ENCODE measurements at regions not wholly inside any gene's neighbourhood (a gene's known extent, or its start where the extent isn't known, plus 50 kb on each side); places are given as distances from the start of the nearest gene placed in this dataset.

- Histone ChIP-seq H3K27me3 (ENCODE audit: control insufficient read depth in 2 of 2, insufficient read depth in 2 of 2, low read length in 2 of 2) (peaks cover 38 to 39% of the 10 kb centered on the region in 2 donors), H3K4me3 (ENCODE audit: low read length in 2 of 2) (no peak overlapping the region)
These were observed 87.2 kb downstream of the HIF1AN start for GRCh38 chr10:100622946-100623345.

GRCh38 chr10:100623521-100624230 lies 87.9 kb downstream of the HIF1AN start:
- Histone ChIP-seq H3K27me3 (ENCODE audit: control insufficient read depth in 2 of 2, insufficient read depth in 2 of 2, low read length in 2 of 2) (peaks cover 38 to 39% of the 10 kb centered on the region in 2 donors), H3K36me3 (ENCODE audit: control insufficient read depth in 2 of 2, insufficient read depth in 2 of 2, low read length in 2 of 2) (no peaks in the 10 kb centered on the region), H3K9me3 (ENCODE audit: control insufficient read depth in 2 of 2, low read length in 2 of 2) (no peaks in the 10 kb centered on the region), H3K4me1 (ENCODE audit: control insufficient read depth in 2 of 2, insufficient read depth in 2 of 2, low read length in 2 of 2) (no peaks in the 10 kb centered on the region), H3K9ac (ENCODE audit: low read depth in 1 of 2, low read length in 2 of 2) (no peak overlapping the region), H3K4me3 (ENCODE audit: low read length in 2 of 2) (no peak overlapping the region), H3K27ac (ENCODE audit: low read depth in 2 of 2, low read length in 2 of 2) (no peak overlapping the region)

More at GRCh38 chr10:100622946-100623345, 87.2 kb downstream of the HIF1AN start:
- H3K36me3 ChIP-seq (ENCODE audit: control insufficient read depth in 2 of 2, insufficient read depth in 2 of 2, low read length in 2 of 2) = no peaks in the 10 kb centered on the region
- no peaks in the 10 kb centered on the region for H3K4me1 ChIP-seq (ENCODE audit: control insufficient read depth in 2 of 2, insufficient read depth in 2 of 2, low read length in 2 of 2)
- no peaks in the 10 kb centered on the region for H3K9me3 ChIP-seq (ENCODE audit: control insufficient read depth in 2 of 2, low read length in 2 of 2)
- H3K27ac ChIP-seq (ENCODE audit: low read depth in 2 of 2, low read length in 2 of 2) = no peak overlapping the region
- H3K9ac ChIP-seq (ENCODE audit: low read depth in 1 of 2, low read length in 2 of 2) = no peak overlapping the region

DNA sequence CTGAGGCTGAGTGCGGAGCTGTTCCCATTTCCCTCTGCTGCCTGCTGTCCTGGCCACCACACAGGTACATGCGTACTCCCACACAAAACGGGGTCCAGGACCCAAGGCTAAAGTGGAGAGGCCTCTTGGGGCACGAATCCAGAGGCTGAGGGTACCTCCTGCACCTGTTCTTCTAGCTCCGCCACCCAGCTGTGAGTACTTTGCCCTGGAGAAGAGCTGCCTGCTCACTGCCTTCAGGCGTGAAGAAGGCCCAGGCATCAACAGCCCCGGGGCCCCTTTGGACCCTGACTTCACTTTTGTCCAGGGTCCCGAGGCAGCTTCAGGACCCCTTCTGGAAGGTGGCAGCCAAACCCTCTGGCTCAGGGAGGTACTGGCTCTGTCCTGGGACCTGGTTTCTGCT lies 88.6 kb downstream of the HIF1AN start:
- Histone ChIP-seq H3K36me3 (ENCODE audit: control insufficient read depth in 2 of 2, insufficient read depth in 2 of 2, low read length in 2 of 2) (no peaks in the 10 kb centered on the region), H3K9me3 (ENCODE audit: control insufficient read depth in 2 of 2, low read length in 2 of 2) (no peaks in the 10 kb centered on the region), H3K9ac (ENCODE audit: low read depth in 1 of 2, low read length in 2 of 2) (no peak overlapping the region), H3K4me3 (ENCODE audit: low read length in 2 of 2) (no peak overlapping the region), H3K27ac (ENCODE audit: low read depth in 2 of 2, low read length in 2 of 2) (no peak overlapping the region), H3K4me1 (ENCODE audit: control insufficient read depth in 2 of 2, insufficient read depth in 2 of 2, low read length in 2 of 2) (no peaks in the 10 kb centered on the region), H3K27me3 (ENCODE audit: control insufficient read depth in 2 of 2, insufficient read depth in 2 of 2, low read length in 2 of 2) (peaks cover 32 to 33% of the 10 kb centered on the region in 2 donors)

DNA sequence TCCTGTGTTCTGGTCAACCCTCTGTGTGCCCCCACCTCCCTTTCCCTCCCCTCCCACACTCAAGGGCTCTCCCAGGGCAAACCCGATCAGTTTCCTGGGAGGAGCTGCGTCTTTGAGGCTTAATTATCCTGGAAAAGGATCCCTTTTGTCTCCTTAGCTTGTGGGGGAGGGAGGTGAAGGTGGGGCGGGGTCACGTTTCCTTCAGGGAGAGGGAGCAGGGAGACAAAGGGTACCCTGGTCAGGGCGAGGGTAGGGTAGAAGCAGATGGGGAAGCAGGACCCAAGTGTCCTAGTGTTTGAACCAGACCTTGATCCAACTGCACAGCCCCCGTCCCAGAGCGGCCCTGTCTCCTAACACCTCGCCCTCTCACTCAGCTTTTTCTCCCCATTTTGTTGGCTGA lies 90.1 kb downstream of the HIF1AN start:
- H3K9me3 ChIP-seq (ENCODE audit: control insufficient read depth in 2 of 2, low read length in 2 of 2) = no peaks in the 10 kb centered on the region
- no peak overlapping the region for H3K9ac ChIP-seq (ENCODE audit: low read depth in 1 of 2, low read length in 2 of 2)
- H3K4me3 ChIP-seq (ENCODE audit: low read length in 2 of 2) = no peak overlapping the region
- no peaks in the 10 kb centered on the region for H3K4me1 ChIP-seq (ENCODE audit: control insufficient read depth in 2 of 2, insufficient read depth in 2 of 2, low read length in 2 of 2)
- no peak overlapping the region for H3K27ac ChIP-seq (ENCODE audit: low read depth in 2 of 2, low read length in 2 of 2)
- no peaks in the 10 kb centered on the region for H3K36me3 ChIP-seq (ENCODE audit: control insufficient read depth in 2 of 2, insufficient read depth in 2 of 2, low read length in 2 of 2)
- H3K27me3 ChIP-seq (ENCODE audit: control insufficient read depth in 2 of 2, insufficient read depth in 2 of 2, low read length in 2 of 2) = peaks cover 28% of the 10 kb centered on the region in 2 donors

DNA sequence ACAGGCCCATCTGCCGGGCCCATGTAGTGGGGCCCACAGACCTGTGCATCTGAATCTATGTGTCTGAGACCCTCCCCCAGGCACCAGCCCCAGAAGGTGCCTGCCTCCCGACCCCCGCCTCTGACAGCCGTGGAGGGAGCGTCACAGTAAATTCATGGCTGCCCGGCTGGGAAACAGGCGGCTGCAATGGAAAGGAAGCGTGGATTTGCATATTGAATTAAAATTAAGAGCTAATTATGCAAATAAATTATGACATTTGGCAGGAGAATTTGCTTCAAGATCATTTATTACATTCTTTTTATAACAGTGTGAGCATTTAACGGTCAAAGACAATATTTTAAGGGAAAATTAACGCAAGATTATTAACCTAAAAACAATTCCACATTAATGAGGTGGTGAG lies 92.3 kb downstream of the HIF1AN start:
- Histone ChIP-seq H3K9ac (ENCODE audit: low read depth in 1 of 2, low read length in 2 of 2) (no peak overlapping the region), H3K9me3 (ENCODE audit: control insufficient read depth in 2 of 2, low read length in 2 of 2) (no peaks in the 10 kb centered on the region), H3K4me3 (ENCODE audit: low read length in 2 of 2) (no peak overlapping the region), H3K36me3 (ENCODE audit: control insufficient read depth in 2 of 2, insufficient read depth in 2 of 2, low read length in 2 of 2) (no peaks in the 10 kb centered on the region), H3K4me1 (ENCODE audit: control insufficient read depth in 2 of 2, insufficient read depth in 2 of 2, low read length in 2 of 2) (no peaks in the 10 kb centered on the region), H3K27ac (ENCODE audit: low read depth in 2 of 2, low read length in 2 of 2) (no peak overlapping the region), H3K27me3 (ENCODE audit: control insufficient read depth in 2 of 2, insufficient read depth in 2 of 2, low read length in 2 of 2) (peaks cover 14 to 18% of the 10 kb centered on the region in 2 donors)

- H3K27ac ChIP-seq (ENCODE audit: low read depth in 2 of 2, low read length in 2 of 2) = no peak overlapping the region
- no peaks in the 10 kb centered on the region for H3K36me3 ChIP-seq (ENCODE audit: control insufficient read depth in 2 of 2, insufficient read depth in 2 of 2, low read length in 2 of 2)
- peaks cover 11 to 15% of the 10 kb centered on the region in 2 donors for H3K27me3 ChIP-seq (ENCODE audit: control insufficient read depth in 2 of 2, insufficient read depth in 2 of 2, low read length in 2 of 2)
- H3K4me1 ChIP-seq (ENCODE audit: control insufficient read depth in 2 of 2, insufficient read depth in 2 of 2, low read length in 2 of 2) = no peaks in the 10 kb centered on the region
- no peak overlapping the region for H3K9ac ChIP-seq (ENCODE audit: low read depth in 1 of 2, low read length in 2 of 2)
- H3K9me3 ChIP-seq (ENCODE audit: control insufficient read depth in 2 of 2, low read length in 2 of 2) = no peaks in the 10 kb centered on the region
- H3K4me3 ChIP-seq (ENCODE audit: low read length in 2 of 2) = no peak overlapping the region
These were observed 95.4 kb downstream of the HIF1AN start for GRCh38 chr10:100631192-100631591.

GRCh38 chr10:100632027-100632426 lies 96.3 kb downstream of the HIF1AN start:
- Histone ChIP-seq H3K36me3 (ENCODE audit: control insufficient read depth in 2 of 2, insufficient read depth in 2 of 2, low read length in 2 of 2) (no peaks in the 10 kb centered on the region), H3K4me3 (ENCODE audit: low read length in 2 of 2) (no peak overlapping the region), H3K27ac (ENCODE audit: low read depth in 2 of 2, low read length in 2 of 2) (no peak overlapping the region), H3K9me3 (ENCODE audit: control insufficient read depth in 2 of 2, low read length in 2 of 2) (no peaks in the 10 kb centered on the region), H3K27me3 (ENCODE audit: control insufficient read depth in 2 of 2, insufficient read depth in 2 of 2, low read length in 2 of 2) (peaks cover 11 to 16% of the 10 kb centered on the region in 2 donors), H3K9ac (ENCODE audit: low read depth in 1 of 2, low read length in 2 of 2) (no peak overlapping the region), H3K4me1 (ENCODE audit: control insufficient read depth in 2 of 2, insufficient read depth in 2 of 2, low read length in 2 of 2) (no peaks in the 10 kb centered on the region)

DNA sequence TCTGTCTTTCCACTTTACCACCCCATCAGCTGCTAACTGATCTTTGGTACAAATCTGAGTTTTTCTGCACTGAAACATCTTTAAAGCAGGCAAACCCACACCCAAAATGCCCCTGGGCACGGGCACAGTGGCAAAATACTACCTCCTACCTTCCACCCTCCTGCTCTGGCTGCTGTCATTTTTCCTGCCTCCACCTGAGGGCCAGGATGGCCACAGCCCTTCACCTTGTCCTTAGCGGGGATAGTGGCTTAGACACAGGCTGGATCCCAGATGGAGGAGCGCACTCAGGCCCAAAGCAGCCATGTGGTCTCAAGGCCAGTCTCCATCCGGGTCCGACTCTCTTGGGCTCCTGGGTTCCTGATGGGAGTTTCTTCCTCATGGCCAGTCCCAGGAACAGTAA lies 98.3 kb downstream of the HIF1AN start:
- no peaks in the 10 kb centered on the region for H3K9me3 ChIP-seq (ENCODE audit: control insufficient read depth in 2 of 2, low read length in 2 of 2)
- no peak overlapping the region for H3K27ac ChIP-seq (ENCODE audit: low read depth in 2 of 2, low read length in 2 of 2)
- peaks cover 11 to 16% of the 10 kb centered on the region in 2 donors for H3K27me3 ChIP-seq (ENCODE audit: control insufficient read depth in 2 of 2, insufficient read depth in 2 of 2, low read length in 2 of 2)
- H3K9ac ChIP-seq (ENCODE audit: low read depth in 1 of 2, low read length in 2 of 2) = no peak overlapping the region
- no peak overlapping the region for H3K4me3 ChIP-seq (ENCODE audit: low read length in 2 of 2)
- H3K36me3 ChIP-seq (ENCODE audit: control insufficient read depth in 2 of 2, insufficient read depth in 2 of 2, low read length in 2 of 2) = no peaks in the 10 kb centered on the region
- H3K4me1 ChIP-seq (ENCODE audit: control insufficient read depth in 2 of 2, insufficient read depth in 2 of 2, low read length in 2 of 2) = no peaks in the 10 kb centered on the region

DNA sequence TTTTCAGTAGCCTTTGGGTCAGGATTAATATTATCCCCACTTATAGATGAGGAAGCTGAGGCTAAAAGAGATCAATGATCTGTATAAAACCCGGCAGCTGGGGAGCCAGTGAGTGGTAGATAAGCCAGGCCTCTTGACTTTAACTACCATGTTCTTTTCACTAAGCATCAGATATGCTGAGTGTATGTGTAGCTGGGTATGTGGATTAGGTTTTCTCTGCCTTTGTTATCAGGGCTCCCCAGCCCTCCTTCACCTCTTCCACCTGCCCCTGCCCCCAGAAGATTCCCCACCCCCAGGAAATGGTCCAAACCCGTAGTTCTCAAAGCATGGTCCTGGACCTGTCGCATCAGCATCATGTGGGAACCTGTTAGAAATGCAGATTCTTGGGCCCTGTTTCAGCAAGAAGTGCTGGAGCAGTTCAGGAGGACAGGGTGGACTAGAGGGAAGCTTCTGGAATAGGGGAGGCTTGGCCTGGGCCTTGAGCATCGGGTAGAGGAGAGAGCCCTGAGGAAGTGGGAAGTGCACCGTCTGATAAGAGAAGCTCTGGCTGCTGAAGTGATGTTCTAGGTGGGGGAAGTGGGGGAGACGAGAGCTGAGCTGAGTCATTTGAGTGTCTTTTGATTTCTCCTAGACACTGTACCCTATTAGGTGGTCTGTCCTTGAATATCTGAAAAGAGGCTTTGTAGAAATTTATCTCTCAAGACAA lies 101.3 kb downstream of the HIF1AN start:
- no peak overlapping the region for H3K27ac ChIP-seq (ENCODE audit: low read depth in 2 of 2, low read length in 2 of 2)
- no peaks in the 10 kb centered on the region for H3K4me1 ChIP-seq (ENCODE audit: control insufficient read depth in 2 of 2, insufficient read depth in 2 of 2, low read length in 2 of 2)
- H3K9me3 ChIP-seq (ENCODE audit: control insufficient read depth in 2 of 2, low read length in 2 of 2) = no peaks in the 10 kb centered on the region
- no peaks in the 10 kb centered on the region for H3K36me3 ChIP-seq (ENCODE audit: control insufficient read depth in 2 of 2, insufficient read depth in 2 of 2, low read length in 2 of 2)
- H3K9ac ChIP-seq (ENCODE audit: low read depth in 1 of 2, low read length in 2 of 2) = no peak overlapping the region
- peaks cover 10 to 22% of the 10 kb centered on the region in 2 donors for H3K27me3 ChIP-seq (ENCODE audit: control insufficient read depth in 2 of 2, insufficient read depth in 2 of 2, low read length in 2 of 2)
- H3K4me3 ChIP-seq (ENCODE audit: low read length in 2 of 2) = no peak overlapping the region

- no peaks in the 10 kb centered on the region for H3K36me3 ChIP-seq (ENCODE audit: control insufficient read depth in 2 of 2, insufficient read depth in 2 of 2, low read length in 2 of 2)
- no peaks in the 10 kb centered on the region for H3K4me1 ChIP-seq (ENCODE audit: control insufficient read depth in 2 of 2, insufficient read depth in 2 of 2, low read length in 2 of 2)
- H3K9me3 ChIP-seq (ENCODE audit: control insufficient read depth in 2 of 2, low read length in 2 of 2) = no peaks in the 10 kb centered on the region
- peaks cover 14 to 29% of the 10 kb centered on the region in 2 donors for H3K27me3 ChIP-seq (ENCODE audit: control insufficient read depth in 2 of 2, insufficient read depth in 2 of 2, low read length in 2 of 2)
- no peak overlapping the region for H3K9ac ChIP-seq (ENCODE audit: low read depth in 1 of 2, low read length in 2 of 2)
- no peak overlapping the region for H3K27ac ChIP-seq (ENCODE audit: low read depth in 2 of 2, low read length in 2 of 2)
- H3K4me3 ChIP-seq (ENCODE audit: low read length in 2 of 2) = no peak overlapping the region
These were observed 102.0 kb downstream of the HIF1AN start for GRCh38 chr10:100637785-100638184.

Measured in mucosa of rectum (tissue), 2 donors.